ENCODE measurements at regions not wholly inside any gene's neighbourhood (a gene's known extent, or its start where the extent isn't known, plus 50 kb on each side); places are given as distances from the start of the nearest gene placed in this dataset.

- Histone ChIP-seq H3K36me3 (no peaks in the 10 kb centered on the region), H3K4me3 (no peak overlapping the region), H3K4me1 (no peaks in the 10 kb centered on the region), H3K27me3 (no peaks in the 10 kb centered on the region), H3K27ac (no peak overlapping the region), H3K9me3 (no peaks in the 10 kb centered on the region)
- DNase-seq (ENCODE audit: low spot score in 2 of 2): no peak
- TF ChIP-seq POLR2A (IDR thresholded peaks at IDR 0.05): no peak
- TF ChIP-seq EP300 (IDR thresholded peaks at IDR 0.05): no peak
- TF ChIP-seq, protein P1, sequence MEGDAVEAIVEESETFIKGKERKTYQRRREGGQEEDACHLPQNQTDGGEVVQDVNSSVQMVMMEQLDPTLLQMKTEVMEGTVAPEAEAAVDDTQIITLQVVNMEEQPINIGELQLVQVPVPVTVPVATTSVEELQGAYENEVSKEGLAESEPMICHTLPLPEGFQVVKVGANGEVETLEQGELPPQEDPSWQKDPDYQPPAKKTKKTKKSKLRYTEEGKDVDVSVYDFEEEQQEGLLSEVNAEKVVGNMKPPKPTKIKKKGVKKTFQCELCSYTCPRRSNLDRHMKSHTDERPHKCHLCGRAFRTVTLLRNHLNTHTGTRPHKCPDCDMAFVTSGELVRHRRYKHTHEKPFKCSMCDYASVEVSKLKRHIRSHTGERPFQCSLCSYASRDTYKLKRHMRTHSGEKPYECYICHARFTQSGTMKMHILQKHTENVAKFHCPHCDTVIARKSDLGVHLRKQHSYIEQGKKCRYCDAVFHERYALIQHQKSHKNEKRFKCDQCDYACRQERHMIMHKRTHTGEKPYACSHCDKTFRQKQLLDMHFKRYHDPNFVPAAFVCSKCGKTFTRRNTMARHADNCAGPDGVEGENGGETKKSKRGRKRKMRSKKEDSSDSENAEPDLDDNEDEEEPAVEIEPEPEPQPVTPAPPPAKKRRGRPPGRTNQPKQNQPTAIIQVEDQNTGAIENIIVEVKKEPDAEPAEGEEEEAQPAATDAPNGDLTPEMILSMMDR (IDR thresholded peaks at IDR 0.05): no peak
- no peak for TF ChIP-seq POLR2AphosphoS5 (IDR thresholded peaks at IDR 0.05)
Measured at GRCh38 chr7:55641811-55642210, 69.5 kb upstream of the VOPP1 start.

DNA sequence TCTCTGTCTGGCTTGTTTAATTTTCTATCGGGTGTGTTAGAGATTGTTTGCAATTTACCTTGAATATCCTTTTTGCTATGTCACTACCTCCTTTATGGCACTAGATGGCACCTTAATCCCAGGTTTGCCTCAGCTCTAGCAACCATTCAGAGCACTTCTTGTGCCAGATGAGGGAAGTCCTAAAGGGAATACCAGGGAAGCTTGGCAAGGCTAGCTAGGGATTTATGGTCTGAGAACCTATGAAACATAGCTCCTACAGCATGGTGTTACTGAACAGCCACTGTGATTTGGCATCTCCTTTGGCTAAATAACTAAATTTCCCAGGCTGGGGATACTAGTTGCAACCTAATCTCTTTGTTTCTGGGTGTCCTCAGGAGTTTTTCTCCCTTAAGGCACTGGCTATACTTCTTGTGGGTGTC, 69.0 kb upstream of the VOPP1 start:
- Histone ChIP-seq H3K36me3 (no peaks in the 10 kb centered on the region), H3K4me3 (no peak overlapping the region), H3K4me1 (no peaks in the 10 kb centered on the region), H3K9me3 (no peaks in the 10 kb centered on the region), H3K27me3 (no peaks in the 10 kb centered on the region), H3K27ac (no peak overlapping the region)
- DNase-seq (ENCODE audit: low spot score in 2 of 2): no peak
- WGBS: 3% methylated on average over 1 of the region's 1 CpG
- TF ChIP-seq EP300 (IDR thresholded peaks at IDR 0.05): no peak
- TF ChIP-seq, protein P1 (IDR thresholded peaks at IDR 0.05): peak; percentile 57 to 67

DNA sequence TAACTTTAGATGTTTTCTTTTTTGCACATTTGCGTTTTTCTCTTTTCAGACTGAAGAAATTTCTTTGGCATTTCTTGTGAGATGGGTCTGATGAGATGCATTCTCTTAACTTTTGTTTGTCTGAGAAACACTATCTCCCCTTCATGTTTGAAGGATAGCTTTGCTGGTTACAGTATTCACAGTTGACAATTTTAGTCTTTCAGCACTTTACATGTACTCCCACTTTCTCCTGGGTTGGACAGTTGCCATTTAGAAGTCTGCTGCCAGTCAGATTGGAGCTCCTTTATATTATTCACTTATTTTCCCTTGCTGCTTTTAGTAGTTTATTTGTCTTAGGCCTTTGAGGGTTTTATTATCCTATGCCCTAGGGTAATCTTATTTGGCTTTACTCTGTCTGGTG, 67.3 kb upstream of the VOPP1 start:
- Histone ChIP-seq H3K9me3 (no peaks in the 10 kb centered on the region), H3K36me3 (no peaks in the 10 kb centered on the region), H3K4me1 (no peaks in the 10 kb centered on the region), H3K27me3 (no peaks in the 10 kb centered on the region), H3K27ac (no peak overlapping the region), H3K4me3 (no peak overlapping the region)
- WGBS: 82% methylated on average over 1 of the region's 1 CpG
- no peak for DNase-seq (ENCODE audit: low spot score in 2 of 2)
- TF ChIP-seq POLR2AphosphoS5 (IDR thresholded peaks at IDR 0.05): no peak
- no peak for TF ChIP-seq EP300 (IDR thresholded peaks at IDR 0.05)
- no peak for TF ChIP-seq POLR2A (IDR thresholded peaks at IDR 0.05)
- TF ChIP-seq, protein P1 (IDR thresholded peaks at IDR 0.05): no peak

- no peak for DNase-seq (ENCODE audit: low spot score in 2 of 2)
- Histone ChIP-seq H3K27me3 (no peaks in the 10 kb centered on the region), H3K27ac (no peak overlapping the region), H3K4me1 (no peaks in the 10 kb centered on the region), H3K9me3 (no peaks in the 10 kb centered on the region), H3K36me3 (no peaks in the 10 kb centered on the region), H3K4me3 (no peak overlapping the region)
- TF ChIP-seq POLR2A (IDR thresholded peaks at IDR 0.05) (no peak), POLR2AphosphoS5 (IDR thresholded peaks at IDR 0.05) (no peak), EP300 (IDR thresholded peaks at IDR 0.05) (no peak)
- TF ChIP-seq, protein P1 (IDR thresholded peaks at IDR 0.05): no peak
- 51% methylated on average over 2 of the region's 2 CpGs for WGBS
Measured at GRCh38 chr7:55629051-55629677, 56.9 kb upstream of the VOPP1 start.

- no peak for DNase-seq (ENCODE audit: low spot score in 2 of 2)
- Histone ChIP-seq H3K27ac (no peak overlapping the region), H3K27me3 (no peaks in the 10 kb centered on the region), H3K4me3 (no peak overlapping the region), H3K36me3 (no peaks in the 10 kb centered on the region), H3K4me1 (no peaks in the 10 kb centered on the region), H3K9me3 (no peaks in the 10 kb centered on the region)
- TF ChIP-seq, protein P1 (IDR thresholded peaks at IDR 0.05): no peak
- TF ChIP-seq POLR2AphosphoS5 (IDR thresholded peaks at IDR 0.05) (no peak), EP300 (IDR thresholded peaks at IDR 0.05) (no peak), POLR2A (IDR thresholded peaks at IDR 0.05) (no peak)
- 84% methylated on average over 3 of the region's 3 CpGs for WGBS
Measured at GRCh38 chr7:55624813-55625212, 52.5 kb upstream of the VOPP1 start.

Data from suprapubic skin (tissue), 4 donors.